NT2/D1 (cell line): ENCODE measurements at regions not wholly inside any gene's neighbourhood (a gene's known extent, or its start where the extent isn't known, plus 50 kb on each side); places are given as distances from the start of the nearest gene placed in this dataset.

ENCODE experiments used
- SUZ12 ChIP-seq: IDR thresholded peaks from 2 replicates; pipeline ENCODE4 v1.6.1; 2011; ENCODE audit not compliant: insufficient read length, insufficient read depth; ENCODE audit errors: extremely low read depth
- YY1 ChIP-seq: IDR thresholded peaks from 2 replicates; pipeline ENCODE4 v1.6.1; 2011; ENCODE audit not compliant: insufficient read length, insufficient read depth
- ZNF274 ChIP-seq: IDR thresholded peaks from 2 replicates; pipeline ENCODE4 v1.6.1; 2011; ENCODE audit warnings: mild to moderate bottlenecking, low read depth, low read length

DNA sequence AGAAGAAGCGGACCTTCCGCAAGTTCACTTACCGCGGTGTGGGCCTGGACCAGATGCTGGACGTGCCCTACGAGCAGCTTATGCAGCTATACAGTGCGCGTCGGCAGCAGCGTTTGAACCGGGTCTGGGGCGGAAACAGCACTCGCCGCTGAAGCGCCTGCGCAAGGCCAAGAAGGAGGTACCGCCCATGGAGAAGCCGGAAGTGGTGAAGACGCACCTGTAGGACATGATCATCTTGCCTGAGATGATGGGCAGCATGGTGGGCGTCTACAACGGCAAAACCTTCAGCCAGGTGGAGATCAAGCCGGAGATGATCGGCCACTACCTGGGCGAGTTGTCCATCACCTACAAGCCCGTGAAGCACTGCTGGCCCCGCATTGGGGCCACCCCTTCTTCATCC lies 390.4 kb upstream of the MEIS2 start:
- TF ChIP-seq ZNF274: no peak
- TF ChIP-seq YY1: no peak
- no peak for TF ChIP-seq SUZ12
